H1 (cell line): ENCODE measurements at regions not wholly inside any gene's neighbourhood (a gene's known extent, or its start where the extent isn't known, plus 50 kb on each side); places are given as distances from the start of the nearest gene placed in this dataset.

Experiments used
- CTCF ChIA-PET: fragments of 300-600 bp; sonication (Branson Sonifier 250); formaldehyde crosslinking; loops from one replicate; lab custom pipeline; 2021; ENCODE audit not compliant: partially characterized antibody; lab: Charles Lee
- POLR2A ChIA-PET: fragments of 300-600 bp; sonication (Branson Sonifier 250); formaldehyde crosslinking; loops from one replicate; lab custom pipeline; 2021; ENCODE audit warnings: inconsistent platforms; ENCODE audit not compliant: partially characterized antibody; lab: Charles Lee
- DNase-seq, 2 experiments: peaks; one replicate each; pipeline versions ENCODE4 v3.0.0 to v3.0.0-alpha.2; 2010 to 2022; ENCODE audit warnings: low spot score in 2 of 2, low read depth in 1 of 2, mixed read lengths in 1 of 2
- FAIRE-seq: peaks from 2 replicates; lab custom pipeline; 2011; peaks lifted over from hg19 to GRCh38; lab: Jason Lieb, UNC
- H2AFZ ChIP-seq: 2 replicates; pipeline ENCODE4 v1.8.1; 2012; ENCODE audit warnings: low read length, inconsistent platforms
- H2AK5ac ChIP-seq: 2 replicates; pipeline ENCODE4 v1.6.1; 2013; ENCODE audit warnings: low read depth, low read length
- H2BK120ac ChIP-seq: replicated peaks from 2 replicates; pipeline ENCODE3; 2013; ENCODE audit warnings: low read depth, low read length, inconsistent platforms
- H2BK12ac ChIP-seq: 2 replicates; pipeline ENCODE4 v1.6.1; 2013; ENCODE audit warnings: low read depth, low read length
- H2BK15ac ChIP-seq: 2 replicates; pipeline ENCODE4 v1.6.1; 2013; ENCODE audit warnings: low read length
- H2BK20ac ChIP-seq: 2 replicates; pipeline ENCODE4 v1.6.1; 2013; ENCODE audit warnings: low read length
- H2BK5ac ChIP-seq: 2 replicates; pipeline ENCODE4 v1.6.1; 2013; ENCODE audit warnings: low read depth, low read length
- H3K14ac ChIP-seq: 2 replicates; pipeline ENCODE4 v1.6.1; 2013; ENCODE audit warnings: inconsistent platforms; ENCODE audit not compliant: insufficient read length
- H3K18ac ChIP-seq: 2 replicates; pipeline ENCODE4 v1.6.1; 2013; ENCODE audit warnings: low read length; ENCODE audit errors: extremely low read depth
- H3K23ac ChIP-seq: 2 replicates; pipeline ENCODE4 v1.6.1; 2013; ENCODE audit warnings: inconsistent platforms; ENCODE audit not compliant: insufficient read length
- H3K23me2 ChIP-seq: 2 replicates; pipeline ENCODE4 v1.6.1; 2013; ENCODE audit warnings: low read depth, low read length
- H3K27ac ChIP-seq: 2 replicates; pipeline ENCODE4 v1.6.1; 2011; ENCODE audit warnings: low read depth, low read length, inconsistent platforms
- H3K27me3 ChIP-seq, 4 experiments: replicated peaks in 1 of 4; 1 replicate in 1 of 4; 2 replicates in 3 of 4; pipeline versions ENCODE4 v1.6.1 to v1.8.1; 2011 to 2013; ENCODE audit warnings: low read length in 3 of 4, mild to moderate bottlenecking in 3 of 4, inconsistent platforms in 2 of 4, mixed read lengths in 2 of 4, moderate library complexity in 1 of 4; ENCODE audit not compliant: control insufficient read depth in 3 of 4, insufficient read depth in 3 of 4; ENCODE audit errors: extremely low read depth in 1 of 4
- H3K36me3 ChIP-seq, 4 experiments: 2 replicates each; pipeline versions ENCODE4 v1.6.1 to v1.8.1; 2011 to 2013; ENCODE audit warnings: mild to moderate bottlenecking in 4 of 4, low read length in 3 of 4, moderate library complexity in 2 of 4, control low read depth in 1 of 4, inconsistent platforms in 1 of 4; ENCODE audit not compliant: insufficient read depth in 4 of 4, control insufficient read depth in 2 of 4
- H3K4ac ChIP-seq: replicated peaks from 2 replicates; pipeline ENCODE3; 2013; ENCODE audit warnings: low read length, low read depth, mixed read lengths, inconsistent platforms; ENCODE audit not compliant: insufficient read length
- H3K4me1 ChIP-seq, 4 experiments: replicated peaks in 1 of 4; 1 replicate in 1 of 4; 2 replicates in 3 of 4; pipeline versions ENCODE4 v1.6.1 to v1.8.1; 2011 to 2013; ENCODE audit warnings: low read length in 3 of 4, inconsistent platforms in 2 of 4, mixed read lengths in 1 of 4; ENCODE audit not compliant: insufficient read depth in 4 of 4, control insufficient read depth in 3 of 4
- H3K4me2 ChIP-seq, 2 experiments: 2 replicates each; pipeline versions ENCODE4 v1.6.1 to v1.8.1; 2011 to 2013; ENCODE audit warnings: low read depth in 2 of 2, low read length in 2 of 2, control low read depth in 1 of 2, inconsistent platforms in 1 of 2, mild to moderate bottlenecking in 1 of 2; ENCODE audit not compliant: insufficient read depth in 1 of 2
- H3K4me3 ChIP-seq, 4 experiments: fragments of 200-600, 300-600 bp in 1 of 4; sonication (generic), shearing (Covaris generic), sonication (Bioruptor Twin) in 1 of 4; 2 replicates each; pipeline versions ENCODE4 v1.5.1 to v1.8.1; 2011 to 2016; ENCODE audit warnings: low read length in 4 of 4, low read depth in 3 of 4, control low read depth in 2 of 4, inconsistent platforms in 2 of 4, mild to moderate bottlenecking in 2 of 4, mixed read lengths in 1 of 4, moderate library complexity in 1 of 4; ENCODE audit not compliant: insufficient read depth in 2 of 4; ENCODE audit errors: extremely low read depth in 1 of 4
- H3K56ac ChIP-seq: replicated peaks from 2 replicates; pipeline ENCODE3; 2013; ENCODE audit warnings: low read depth, mild to moderate bottlenecking, mixed read lengths, low read length, inconsistent platforms; ENCODE audit not compliant: insufficient read length
- H3K79me1 ChIP-seq: 2 replicates; pipeline ENCODE4 v1.6.1; 2013; ENCODE audit warnings: low read depth, low read length, control low read depth
- H3K79me2 ChIP-seq, 2 experiments: 2 replicates each; pipeline versions ENCODE4 v1.6.1 to v1.8.1; 2012 to 2013; ENCODE audit warnings: low read length in 2 of 2, mild to moderate bottlenecking in 2 of 2, inconsistent platforms in 1 of 2; ENCODE audit not compliant: insufficient read depth in 2 of 2, control insufficient read depth in 1 of 2
- H3K9ac ChIP-seq, 4 experiments: replicated peaks in 1 of 4; 1 replicate in 1 of 4; 2 replicates in 3 of 4; pipeline versions ENCODE4 v1.6.1 to v1.8.1; 2011 to 2013; ENCODE audit warnings: low read depth in 3 of 4, low read length in 3 of 4, control low read depth in 2 of 4, mild to moderate bottlenecking in 2 of 4, moderate library complexity in 2 of 4, inconsistent platforms in 1 of 4; ENCODE audit errors: extremely low read depth in 1 of 4
- H3K9me3 ChIP-seq, 2 experiments: 2 replicates each; pipeline versions ENCODE4 v1.6.1 to v1.8.1; 2012 to 2013; ENCODE audit warnings: mild to moderate bottlenecking in 2 of 2, moderate library complexity in 2 of 2, control low read depth in 1 of 2, inconsistent platforms in 1 of 2, low read depth in 1 of 2, low read length in 1 of 2, mixed read lengths in 1 of 2; ENCODE audit not compliant: insufficient read depth in 2 of 2
- H4K20me1 ChIP-seq, 2 experiments: replicated peaks in 1 of 2; 2 replicates each; pipeline versions ENCODE3 to v1.8.1; 2011 to 2013; ENCODE audit warnings: inconsistent platforms in 2 of 2, low read length in 2 of 2, mild to moderate bottlenecking in 1 of 2; ENCODE audit not compliant: insufficient read depth in 2 of 2, control insufficient read depth in 1 of 2
- H4K5ac ChIP-seq: 2 replicates; pipeline ENCODE4 v1.6.1; 2013; ENCODE audit warnings: low read length, low read depth, mixed read lengths, inconsistent platforms; ENCODE audit not compliant: insufficient read length
- H4K8ac ChIP-seq: 2 replicates; pipeline ENCODE4 v1.8.0; 2013; ENCODE audit warnings: mild to moderate bottlenecking, moderate library complexity, low read length, inconsistent platforms; ENCODE audit not compliant: insufficient read depth; ENCODE audit errors: extremely low read depth
- H4K91ac ChIP-seq: replicated peaks from 2 replicates; pipeline ENCODE3; 2013; ENCODE audit warnings: low read length, mixed read lengths, inconsistent platforms; ENCODE audit not compliant: insufficient read length
- ATF2 ChIP-seq: IDR thresholded peaks from 2 replicates; pipeline ENCODE4 v1.6.1; 2012; ENCODE audit warnings: low read length, inconsistent platforms
- BRCA1 ChIP-seq: IDR thresholded peaks from 2 replicates; pipeline ENCODE4 v1.6.1; 2012; ENCODE audit warnings: low read depth, low read length, improper control_type of control experiment
- CHD1 ChIP-seq: IDR thresholded peaks from 2 replicates; pipeline ENCODE4 v1.6.1; 2012; ENCODE audit warnings: low read depth, low read length, improper control_type of control experiment
- E2F6 ChIP-seq: IDR thresholded peaks from 2 replicates; pipeline ENCODE4 v1.6.1; 2012; ENCODE audit warnings: inconsistent platforms
- MAX ChIP-seq: IDR thresholded peaks from 2 replicates; pipeline ENCODE4 v1.6.1; 2012; ENCODE audit warnings: inconsistent platforms
- PHF8 ChIP-seq: fragments of 200-600 bp; sonication (generic); conservative IDR thresholded peaks from 2 replicates; pipeline ENCODE4 v1.7.1; 2012; ENCODE audit warnings: low read depth, mild to moderate bottlenecking, inconsistent platforms, low read length, moderate library complexity
- RXRA ChIP-seq: IDR thresholded peaks from 2 replicates; pipeline ENCODE4 v1.6.1; 2011; ENCODE audit warnings: low read depth, mild to moderate bottlenecking, low read length, moderate library complexity; ENCODE audit not compliant: insufficient read depth
- SIRT6 ChIP-seq: IDR thresholded peaks from one replicate; pipeline ENCODE4 v1.7.1; 2012; ENCODE audit warnings: low read length, inconsistent platforms
- WGBS, 2 experiments: shearing (Covaris generic) in 1 of 2; methylation state at CpG; one replicate each; pipeline versions ENCODE4 v1.1.6 to v1.1.7; 2013 to 2015; ENCODE audit warnings: low lambda C conversion rate in 2 of 2, mixed read lengths in 2 of 2, inconsistent platforms in 1 of 2, low coverage in 1 of 2, missing lambda C conversion rate in 1 of 2; ENCODE audit not compliant: insufficient replicate concordance in 2 of 2, insufficient coverage in 1 of 2, insufficient read length in 1 of 2; ENCODE audit errors: extremely low coverage in 1 of 2, missing lambda C conversion rate in 1 of 2; 5-methylcytosine and 5-hydroxymethylcytosine counted together

GRCh38 chr9:13923381-13923780, 390.6 kb downstream of the NFIB start:
- Histone ChIP-seq H4K8ac (no peak overlapping the region), H3K79me2 (no peaks in the 10 kb centered on the region), H3K4me2 (no peak overlapping the region), H3K14ac (no peak overlapping the region), H3K18ac (no peak overlapping the region), H3K36me3 (no peaks in the 10 kb centered on the region), H3K79me1 (no peaks in the 10 kb centered on the region), H2AK5ac (no peak overlapping the region), H2BK5ac (no peak overlapping the region), H3K4me3 (no peak overlapping the region), H4K20me1 (no peaks in the 10 kb centered on the region), H3K4ac (no peak overlapping the region), H3K9ac (no peak overlapping the region), H2AFZ (no peak overlapping the region), H3K4me1 (no peaks in the 10 kb centered on the region), H4K91ac (no peak overlapping the region), H2BK12ac (no peak overlapping the region), H2BK15ac (no peak overlapping the region), H3K23me2 (no peaks in the 10 kb centered on the region), H3K27ac (no peak overlapping the region), H3K9me3 (no peaks in the 10 kb centered on the region), H2BK20ac (no peak overlapping the region), H4K5ac (no peak overlapping the region), H2BK120ac (no peak overlapping the region), H3K27me3 (no peaks in the 10 kb centered on the region), H3K23ac (no peak overlapping the region), H3K56ac (no peak overlapping the region)
- CTCF ChIA-PET = no interaction called here
- DNase-seq (no peak), FAIRE-seq (no peak)
- POLR2A ChIA-PET = no interaction called here
- WGBS, 2 experiments = 76% methylated on average over 4 of the region's 4 CpGs; no CpG with 5 or more reads in 1 of the 2 experiments
- TF ChIP-seq CHD1 = no peak
- no peak for TF ChIP-seq ATF2
- TF ChIP-seq SIRT6 = no peak
- no peak for TF ChIP-seq BRCA1
- TF ChIP-seq RXRA = no peak
- TF ChIP-seq PHF8 = no peak
- TF ChIP-seq E2F6 = no peak
- no peak for TF ChIP-seq MAX
